Transverse colon (tissue), 4 donors: ENCODE measurements at regions not wholly inside any gene's neighbourhood (a gene's known extent, or its start where the extent isn't known, plus 50 kb on each side); places are given as distances from the start of the nearest gene placed in this dataset.

Experiments used
- DNase-seq: peaks from one replicate; pipeline ENCODE4 v3.0.0-alpha.2; 2019
- H3K27ac ChIP-seq, 4 donors: fragments of 200-600 bp; sonication (generic); 2 replicates each; pipeline ENCODE4 v1.5.1; 2016 to 2018; ENCODE audit warnings: inconsistent platforms in 4 of 4
- H3K27me3 ChIP-seq: fragments of 200-600 bp; sonication (generic); 2 replicates; pipeline ENCODE4 v1.5.1; 2017; ENCODE audit warnings: inconsistent platforms
- H3K36me3 ChIP-seq, 4 donors: fragments of 200-600 bp; sonication (generic); 2 replicates each; pipeline ENCODE4 v1.5.1; 2017 to 2019; ENCODE audit warnings: inconsistent platforms in 4 of 4
- H3K4me1 ChIP-seq, 4 donors: fragments of 200-600 bp; sonication (generic); 2 replicates each; pipeline ENCODE4 v1.5.1; 2017 to 2020; ENCODE audit warnings: inconsistent platforms in 4 of 4
- H3K4me3 ChIP-seq, 4 donors: fragments of 200-600 bp; sonication (generic); 1 replicate in 1 of 4; 2 replicates in 3 of 4; pipeline versions ENCODE4 v1.5.1 to v1.6.1; 2017 to 2019; ENCODE audit warnings: inconsistent platforms in 4 of 4
- H3K9me3 ChIP-seq, 2 donors: fragments of 200-600 bp; sonication (generic); 2 replicates each; pipeline ENCODE4 v1.5.1; 2017 to 2019; ENCODE audit warnings: inconsistent platforms in 2 of 2
- EP300 ChIP-seq: sonication (generic); formaldehyde crosslinking; IDR thresholded peaks from one replicate; pipeline ENCODE4 v1.6.1; 2017; ENCODE audit warnings: antibody characterized with exemption, low read depth
- POLR2A ChIP-seq: fragments of 450-650 bp; IDR thresholded peaks from one replicate; pipeline ENCODE4 v1.6.1; 2016; ENCODE audit warnings: antibody characterized with exemption, mild to moderate bottlenecking, moderate library complexity
- POLR2AphosphoS5 ChIP-seq, 3 donors: sonication (generic); formaldehyde crosslinking; IDR thresholded peaks; one replicate each; pipeline ENCODE4 v1.6.1; 2016; ENCODE audit warnings: antibody characterized with exemption in 3 of 3
- WGBS, 2 donors: methylation state at CpG; one replicate each; pipeline ENCODE4 v1.1.5; 2018; ENCODE audit warnings: low coverage in 1 of 2; 5-methylcytosine and 5-hydroxymethylcytosine counted together
- in situ Hi-C, 4 donors: fragments of 200-750 bp; cut with MboI; loops; one replicate each; pipeline versions ENCODE4 v1.15.0 to v1.15.1; 2017; ENCODE audit warnings: low sequenced_read_pairs in 3 of 4, low pct_ligation_motif_present in 1 of 4, low pct_unique_long_range_greater_than_20kb in 1 of 4
- intact Hi-C: fragments of 100-400 bp; cut with DNase I; formaldehyde crosslinking; loops from one replicate; pipeline ENCODE4 v1.15.1; 2023; ENCODE audit warnings: low total_unique reads
- TF ChIP-seq, protein P1 (sequence below), 5 experiments: fragments of 200-600 bp in 3 of 5; fragments of 450-650 bp in 2 of 5; sonication (generic) in 3 of 5; IDR thresholded peaks; 1 replicate in 2 of 5; 2 replicates in 3 of 5; pipeline ENCODE4 v1.5.1; 2016 to 2017; ENCODE audit warnings: antibody characterized with exemption in 5 of 5, inconsistent platforms in 3 of 5, mild to moderate bottlenecking in 2 of 5, moderate library complexity in 1 of 5

DNA sequence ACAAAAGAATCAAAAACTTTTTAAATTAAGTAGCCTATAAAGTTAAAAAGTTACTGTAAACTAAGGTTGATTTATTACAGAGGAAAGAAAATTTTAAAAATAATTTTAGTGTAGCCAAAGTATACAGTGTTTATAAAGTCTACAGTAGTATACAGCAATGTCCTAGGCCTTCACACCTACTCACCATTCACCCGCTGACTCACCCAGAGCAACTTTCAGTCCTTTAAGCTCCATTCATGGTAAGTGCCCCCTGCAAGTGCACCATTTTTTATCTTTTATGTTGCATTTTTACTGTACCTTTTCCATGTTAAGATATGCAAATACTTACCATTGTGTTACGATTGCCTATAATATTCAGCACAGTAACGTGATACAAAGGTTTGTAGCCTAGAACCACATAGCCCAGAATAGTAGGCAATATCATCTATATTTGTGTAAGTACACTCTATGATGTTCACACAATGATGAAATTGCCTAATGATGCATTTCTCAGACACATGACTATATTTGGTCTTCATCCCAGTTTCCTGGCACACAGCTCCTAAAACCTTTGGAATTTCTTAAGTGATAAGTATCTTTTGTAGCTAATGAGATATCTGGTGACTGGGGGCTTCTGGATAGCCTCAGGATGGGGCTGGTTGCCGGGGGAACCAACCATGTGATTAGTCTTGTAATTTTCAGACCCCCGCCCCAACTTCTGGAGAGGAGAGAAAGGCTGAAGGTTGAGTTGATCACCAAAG is 111.0 kb downstream of the MRPL14 start:
- WGBS, 2 donors = 71 to 93% methylated on average over 3 to 5 of the region's 5 CpGs
- DNase-seq = no peak
- in situ Hi-C loops = no loop called here

DNA sequence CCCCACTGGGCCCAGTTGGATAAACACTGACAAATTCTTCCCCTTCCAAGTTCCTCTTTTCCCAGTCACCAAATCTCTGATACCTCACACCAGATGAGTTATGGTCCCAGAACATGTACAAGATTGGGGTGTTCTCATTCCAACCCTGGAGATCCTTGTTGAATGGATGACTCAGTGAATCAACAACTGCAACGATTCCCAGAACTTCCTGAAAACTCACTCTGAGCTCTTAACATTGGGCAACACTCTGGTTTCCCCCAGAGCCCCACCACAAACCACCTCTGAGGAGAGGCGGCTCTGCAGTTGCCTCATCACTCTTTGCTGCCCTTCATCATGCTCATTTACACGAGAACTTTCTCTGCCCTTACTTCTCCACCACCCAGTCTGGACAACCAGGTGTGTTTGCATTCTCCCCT is 115.2 kb downstream of the MRPL14 start:
- no peak overlapping the region for H3K4me3 ChIP-seq
- TF ChIP-seq EP300 = no peak
- TF ChIP-seq, protein P1, sequence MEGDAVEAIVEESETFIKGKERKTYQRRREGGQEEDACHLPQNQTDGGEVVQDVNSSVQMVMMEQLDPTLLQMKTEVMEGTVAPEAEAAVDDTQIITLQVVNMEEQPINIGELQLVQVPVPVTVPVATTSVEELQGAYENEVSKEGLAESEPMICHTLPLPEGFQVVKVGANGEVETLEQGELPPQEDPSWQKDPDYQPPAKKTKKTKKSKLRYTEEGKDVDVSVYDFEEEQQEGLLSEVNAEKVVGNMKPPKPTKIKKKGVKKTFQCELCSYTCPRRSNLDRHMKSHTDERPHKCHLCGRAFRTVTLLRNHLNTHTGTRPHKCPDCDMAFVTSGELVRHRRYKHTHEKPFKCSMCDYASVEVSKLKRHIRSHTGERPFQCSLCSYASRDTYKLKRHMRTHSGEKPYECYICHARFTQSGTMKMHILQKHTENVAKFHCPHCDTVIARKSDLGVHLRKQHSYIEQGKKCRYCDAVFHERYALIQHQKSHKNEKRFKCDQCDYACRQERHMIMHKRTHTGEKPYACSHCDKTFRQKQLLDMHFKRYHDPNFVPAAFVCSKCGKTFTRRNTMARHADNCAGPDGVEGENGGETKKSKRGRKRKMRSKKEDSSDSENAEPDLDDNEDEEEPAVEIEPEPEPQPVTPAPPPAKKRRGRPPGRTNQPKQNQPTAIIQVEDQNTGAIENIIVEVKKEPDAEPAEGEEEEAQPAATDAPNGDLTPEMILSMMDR (IDR thresholded peaks at IDR 0.05) = no peak
- no peak for TF ChIP-seq POLR2A
- TF ChIP-seq POLR2AphosphoS5 (IDR thresholded peaks at IDR 0.05) = no peak
- 55% methylated on average over 3 of the region's 3 CpGs; no CpG with 5 or more reads in 1 of the 2 donors for whole genome bisulfite sequencing, 2 donors
- H3K27me3 ChIP-seq = no peaks in the 10 kb centered on the region
- no peak overlapping the region for H3K27ac ChIP-seq
- in situ Hi-C loops (no loop called here), intact Hi-C loops (no loop called here)
- DNase-seq = no peak
- H3K4me1 ChIP-seq = peaks cover 0 to 3% (median 0%) of the 10 kb centered on the region in 4 donors
- H3K36me3 ChIP-seq = no peaks in the 10 kb centered on the region
- no peaks in the 10 kb centered on the region for H3K9me3 ChIP-seq

More for the DNA sequence above, 111.0 kb downstream of the MRPL14 start:
- no peak overlapping the region for H3K27ac ChIP-seq
- H3K36me3 ChIP-seq = no peaks in the 10 kb centered on the region
- no peak overlapping the region for H3K4me3 ChIP-seq
- TF ChIP-seq EP300 (no peak), POLR2AphosphoS5 (IDR thresholded peaks at IDR 0.05) (no peak), POLR2A (no peak)
- TF ChIP-seq, protein P1 (IDR thresholded peaks at IDR 0.05) = no peak
- no peaks in the 10 kb centered on the region for H3K9me3 ChIP-seq
- H3K27me3 ChIP-seq = no peaks in the 10 kb centered on the region
- intact Hi-C loops = no loop called here
- no peaks in the 10 kb centered on the region for H3K4me1 ChIP-seq

- DNase-seq = no peak
- Histone ChIP-seq H3K4me1 (peaks cover 0 to 3% (median 0%) of the 10 kb centered on the region in 4 donors), H3K36me3 (no peaks in the 10 kb centered on the region), H3K27ac (no peak overlapping the region), H3K4me3 (no peak overlapping the region), H3K9me3 (no peaks in the 10 kb centered on the region), H3K27me3 (no peaks in the 10 kb centered on the region)
- intact Hi-C loops (no loop called here), in situ Hi-C loops (no loop called here)
- 73% methylated on average over 2 of the region's 2 CpGs; no CpG with 5 or more reads in 1 of the 2 donors for WGBS, 2 donors
- TF ChIP-seq EP300 (no peak), POLR2A (no peak), POLR2AphosphoS5 (IDR thresholded peaks at IDR 0.05) (no peak)
- TF ChIP-seq, protein P1 (IDR thresholded peaks at IDR 0.05) = no peak
Measured at GRCh38 chr6:44011350-44011920, 115.8 kb downstream of the MRPL14 start.

GRCh38 chr6:44010411-44011349 is 116.6 kb downstream of the MRPL14 start:
- 75% methylated on average over 11 of the region's 11 CpGs; no CpG with 5 or more reads in 1 of the 2 donors for WGBS, 2 donors
- no peak for DNase-seq
- no peak for TF ChIP-seq POLR2AphosphoS5 (IDR thresholded peaks at IDR 0.05)
- TF ChIP-seq, protein P1 (IDR thresholded peaks at IDR 0.05) = no peak
- no peak for TF ChIP-seq EP300
- TF ChIP-seq POLR2A = no peak
- no peak overlapping the region for H3K27ac ChIP-seq
- H3K9me3 ChIP-seq = no peaks in the 10 kb centered on the region
- no peaks in the 10 kb centered on the region for H3K27me3 ChIP-seq
- in situ Hi-C loops = no loop called here
- H3K36me3 ChIP-seq = no peaks in the 10 kb centered on the region
- H3K4me3 ChIP-seq = no peak overlapping the region
- intact Hi-C loops = no loop called here
- peaks cover 0 to 3% (median 0%) of the 10 kb centered on the region in 4 donors for H3K4me1 ChIP-seq
